ENCODE measurements at regions not wholly inside any gene's neighbourhood (a gene's known extent, or its start where the extent isn't known, plus 50 kb on each side); places are given as distances from the start of the nearest gene placed in this dataset.

DNA sequence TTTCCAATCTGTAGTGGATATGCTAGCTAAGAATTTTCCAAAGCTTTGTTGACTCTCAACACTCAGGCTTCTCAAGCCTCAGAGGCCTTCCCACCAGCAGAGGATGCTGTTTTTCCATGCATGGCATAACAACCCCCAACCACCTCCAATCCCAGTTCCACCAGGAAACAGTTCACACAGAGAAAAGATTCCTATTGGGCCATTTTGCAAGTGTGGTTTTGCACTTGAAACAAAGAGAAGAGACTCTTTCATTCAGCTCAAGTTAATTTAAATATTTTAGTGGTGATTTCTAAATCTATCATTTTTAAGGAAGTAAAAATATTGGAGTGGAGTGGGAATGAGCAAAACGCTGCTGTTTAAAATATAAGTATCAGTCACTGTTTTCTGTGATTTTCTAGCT, 105.6 kb upstream of the COL1A2 start:
- TF ChIP-seq CTCF (conservative IDR thresholded peaks at IDR 0.05) (peak; percentile 82), EZH2 (IDR thresholded peaks at IDR 0.05; ENCODE audit: low read depth) (no peak)
